ENCODE measurements at regions not wholly inside any gene's neighbourhood (a gene's known extent, or its start where the extent isn't known, plus 50 kb on each side); places are given as distances from the start of the nearest gene placed in this dataset.

DNA sequence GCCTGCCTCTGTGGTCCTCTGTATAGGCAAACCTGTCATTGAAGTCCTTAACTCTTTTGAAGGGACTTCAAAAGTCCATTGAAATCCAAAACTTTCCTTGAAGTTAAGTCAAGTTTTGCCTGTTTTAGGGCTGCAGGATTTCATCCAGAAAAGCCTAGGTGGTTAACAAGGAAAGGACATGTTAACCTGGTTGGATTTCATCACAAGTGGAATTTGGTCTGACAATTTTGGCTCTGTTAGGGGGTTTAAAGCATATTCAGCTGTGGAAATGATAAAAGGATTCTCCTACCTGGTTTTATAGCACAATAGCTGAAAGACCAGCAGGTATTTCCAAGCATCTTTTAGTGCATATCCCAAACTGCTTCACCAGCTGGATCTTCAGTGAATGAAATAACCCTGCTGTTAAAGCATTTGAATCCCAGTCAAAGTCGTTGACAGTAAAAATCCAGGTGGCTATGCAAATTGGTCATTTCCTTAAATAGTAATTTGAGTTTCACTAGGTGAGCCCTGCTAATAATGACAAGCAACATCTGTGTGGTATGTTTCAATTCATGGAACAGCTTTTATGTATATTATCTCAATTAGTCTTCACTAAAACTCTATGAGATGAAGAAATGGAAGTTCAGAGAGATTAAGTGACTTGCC, 400.5 kb downstream of the ETNK1 start:
- Histone ChIP-seq H3K36me3 (ENCODE audit: control insufficient read depth in 4 of 4, insufficient read depth in 3 of 4, low read depth in 1 of 4, low read length in 3 of 4) (no peaks in the 10 kb centered on the region), H3K4me3 (ENCODE audit: low read depth in 1 of 3, low read length in 3 of 3) (no peak overlapping the region), H3K27ac (ENCODE audit: low read depth in 1 of 2, low read length in 2 of 2) (peak overlapping the region in 1 of 2 donors; percentile 41), H3K9ac (ENCODE audit: low read depth in 1 of 2, low read length in 2 of 2) (no peak overlapping the region), H3K4me1 (ENCODE audit: control insufficient read depth in 4 of 4, insufficient read depth in 4 of 4, low read length in 3 of 4) (peaks cover 0 to 9% (median 5%) of the 10 kb centered on the region in 4 donors), H3K9me3 (ENCODE audit: control insufficient read depth in 4 of 4, low read length in 3 of 4) (no peaks in the 10 kb centered on the region), H3K27me3 (ENCODE audit: control insufficient read depth in 4 of 4, insufficient read depth in 4 of 4, low read length in 3 of 4) (no peaks in the 10 kb centered on the region)
- TF ChIP-seq HNF4A (conservative IDR thresholded peaks at IDR 0.05): peak; percentile 16 to 56
- TF ChIP-seq EGR1 (IDR thresholded peaks at IDR 0.05; ENCODE audit: low read depth in 2 of 2): no peak
- TF ChIP-seq RXRA (IDR thresholded peaks at IDR 0.05): peak in 1 of 2 donors; percentile 10
- TF ChIP-seq, protein P1, sequence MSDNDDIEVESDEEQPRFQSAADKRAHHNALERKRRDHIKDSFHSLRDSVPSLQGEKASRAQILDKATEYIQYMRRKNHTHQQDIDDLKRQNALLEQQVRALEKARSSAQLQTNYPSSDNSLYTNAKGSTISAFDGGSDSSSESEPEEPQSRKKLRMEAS (IDR thresholded peaks at IDR 0.05): no peak
- TF ChIP-seq TAF1 (conservative IDR thresholded peaks at IDR 0.05): no peak
- no peak for TF ChIP-seq SP1 (IDR thresholded peaks at IDR 0.05)
- no peak for TF ChIP-seq YY1 (IDR thresholded peaks at IDR 0.05)
- WGBS: 67% methylated on average over 1 of the region's 1 CpG
- DNase-seq (ENCODE audit: low spot score): no peak

DNA sequence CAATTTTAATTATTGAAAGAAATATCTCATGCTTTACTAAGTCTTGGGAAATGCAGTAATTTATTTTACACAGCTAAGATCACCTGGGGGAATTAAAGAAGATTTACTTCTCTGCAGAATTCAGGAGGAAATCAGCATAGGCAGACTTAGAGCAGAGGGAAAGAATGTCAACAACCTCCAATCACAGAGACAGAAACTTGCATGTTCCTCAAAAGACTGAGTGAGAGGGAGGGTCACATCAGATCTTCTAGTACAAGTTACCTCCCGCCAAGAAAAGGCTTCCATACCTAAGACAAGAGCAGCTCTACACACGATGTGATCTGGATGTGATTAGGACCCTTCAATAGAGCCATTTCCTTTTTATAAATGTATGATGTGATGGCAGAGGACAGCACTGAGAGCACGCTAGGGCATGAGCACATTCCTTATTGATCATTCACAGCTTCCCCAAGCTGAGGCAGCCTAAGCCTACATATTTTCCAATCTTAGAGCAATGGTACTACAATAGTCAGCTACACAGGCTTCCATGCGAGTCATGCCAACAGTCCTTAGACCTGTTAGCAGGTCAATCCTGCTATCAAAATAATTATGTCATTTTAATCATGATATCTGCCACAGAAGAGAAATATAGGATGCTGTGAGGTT, 403.3 kb downstream of the ETNK1 start:
- WGBS: 80% methylated on average over 4 of the region's 4 CpGs
- H3K27me3 ChIP-seq (ENCODE audit: control insufficient read depth in 4 of 4, insufficient read depth in 4 of 4, low read length in 3 of 4): no peaks in the 10 kb centered on the region
- TF ChIP-seq FOXA1 (IDR thresholded peaks at IDR 0.05) (no peak), EGR1 (IDR thresholded peaks at IDR 0.05; ENCODE audit: low read depth in 2 of 2) (no peak), FOXA2 (IDR thresholded peaks at IDR 0.05) (no peak), JUND (IDR thresholded peaks at IDR 0.05) (no peak), RXRA (IDR thresholded peaks at IDR 0.05) (no peak), SP1 (IDR thresholded peaks at IDR 0.05) (no peak), TAF1 (conservative IDR thresholded peaks at IDR 0.05) (no peak), RAD21 (IDR thresholded peaks at IDR 0.05) (no peak), GABPA (IDR thresholded peaks at IDR 0.05 in 1 of 2, conservative IDR thresholded peaks at IDR 0.05 in 1 of 2) (no peak), HNF4A (conservative IDR thresholded peaks at IDR 0.05) (no peak)
- TF ChIP-seq, protein P2, sequence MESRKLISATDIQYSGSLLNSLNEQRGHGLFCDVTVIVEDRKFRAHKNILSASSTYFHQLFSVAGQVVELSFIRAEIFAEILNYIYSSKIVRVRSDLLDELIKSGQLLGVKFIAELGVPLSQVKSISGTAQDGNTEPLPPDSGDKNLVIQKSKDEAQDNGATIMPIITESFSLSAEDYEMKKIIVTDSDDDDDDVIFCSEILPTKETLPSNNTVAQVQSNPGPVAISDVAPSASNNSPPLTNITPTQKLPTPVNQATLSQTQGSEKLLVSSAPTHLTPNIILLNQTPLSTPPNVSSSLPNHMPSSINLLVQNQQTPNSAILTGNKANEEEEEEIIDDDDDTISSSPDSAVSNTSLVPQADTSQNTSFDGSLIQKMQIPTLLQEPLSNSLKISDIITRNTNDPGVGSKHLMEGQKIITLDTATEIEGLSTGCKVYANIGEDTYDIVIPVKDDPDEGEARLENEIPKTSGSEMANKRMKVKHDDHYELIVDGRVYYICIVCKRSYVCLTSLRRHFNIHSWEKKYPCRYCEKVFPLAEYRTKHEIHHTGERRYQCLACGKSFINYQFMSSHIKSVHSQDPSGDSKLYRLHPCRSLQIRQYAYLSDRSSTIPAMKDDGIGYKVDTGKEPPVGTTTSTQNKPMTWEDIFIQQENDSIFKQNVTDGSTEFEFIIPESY (IDR thresholded peaks at IDR 0.05): no peak
- TF ChIP-seq, protein P3, sequence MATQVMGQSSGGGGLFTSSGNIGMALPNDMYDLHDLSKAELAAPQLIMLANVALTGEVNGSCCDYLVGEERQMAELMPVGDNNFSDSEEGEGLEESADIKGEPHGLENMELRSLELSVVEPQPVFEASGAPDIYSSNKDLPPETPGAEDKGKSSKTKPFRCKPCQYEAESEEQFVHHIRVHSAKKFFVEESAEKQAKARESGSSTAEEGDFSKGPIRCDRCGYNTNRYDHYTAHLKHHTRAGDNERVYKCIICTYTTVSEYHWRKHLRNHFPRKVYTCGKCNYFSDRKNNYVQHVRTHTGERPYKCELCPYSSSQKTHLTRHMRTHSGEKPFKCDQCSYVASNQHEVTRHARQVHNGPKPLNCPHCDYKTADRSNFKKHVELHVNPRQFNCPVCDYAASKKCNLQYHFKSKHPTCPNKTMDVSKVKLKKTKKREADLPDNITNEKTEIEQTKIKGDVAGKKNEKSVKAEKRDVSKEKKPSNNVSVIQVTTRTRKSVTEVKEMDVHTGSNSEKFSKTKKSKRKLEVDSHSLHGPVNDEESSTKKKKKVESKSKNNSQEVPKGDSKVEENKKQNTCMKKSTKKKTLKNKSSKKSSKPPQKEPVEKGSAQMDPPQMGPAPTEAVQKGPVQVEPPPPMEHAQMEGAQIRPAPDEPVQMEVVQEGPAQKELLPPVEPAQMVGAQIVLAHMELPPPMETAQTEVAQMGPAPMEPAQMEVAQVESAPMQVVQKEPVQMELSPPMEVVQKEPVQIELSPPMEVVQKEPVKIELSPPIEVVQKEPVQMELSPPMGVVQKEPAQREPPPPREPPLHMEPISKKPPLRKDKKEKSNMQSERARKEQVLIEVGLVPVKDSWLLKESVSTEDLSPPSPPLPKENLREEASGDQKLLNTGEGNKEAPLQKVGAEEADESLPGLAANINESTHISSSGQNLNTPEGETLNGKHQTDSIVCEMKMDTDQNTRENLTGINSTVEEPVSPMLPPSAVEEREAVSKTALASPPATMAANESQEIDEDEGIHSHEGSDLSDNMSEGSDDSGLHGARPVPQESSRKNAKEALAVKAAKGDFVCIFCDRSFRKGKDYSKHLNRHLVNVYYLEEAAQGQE (IDR thresholded peaks at IDR 0.05): no peak
- TF ChIP-seq, protein P1 (IDR thresholded peaks at IDR 0.05): no peak
- TF ChIP-seq, protein P4, sequence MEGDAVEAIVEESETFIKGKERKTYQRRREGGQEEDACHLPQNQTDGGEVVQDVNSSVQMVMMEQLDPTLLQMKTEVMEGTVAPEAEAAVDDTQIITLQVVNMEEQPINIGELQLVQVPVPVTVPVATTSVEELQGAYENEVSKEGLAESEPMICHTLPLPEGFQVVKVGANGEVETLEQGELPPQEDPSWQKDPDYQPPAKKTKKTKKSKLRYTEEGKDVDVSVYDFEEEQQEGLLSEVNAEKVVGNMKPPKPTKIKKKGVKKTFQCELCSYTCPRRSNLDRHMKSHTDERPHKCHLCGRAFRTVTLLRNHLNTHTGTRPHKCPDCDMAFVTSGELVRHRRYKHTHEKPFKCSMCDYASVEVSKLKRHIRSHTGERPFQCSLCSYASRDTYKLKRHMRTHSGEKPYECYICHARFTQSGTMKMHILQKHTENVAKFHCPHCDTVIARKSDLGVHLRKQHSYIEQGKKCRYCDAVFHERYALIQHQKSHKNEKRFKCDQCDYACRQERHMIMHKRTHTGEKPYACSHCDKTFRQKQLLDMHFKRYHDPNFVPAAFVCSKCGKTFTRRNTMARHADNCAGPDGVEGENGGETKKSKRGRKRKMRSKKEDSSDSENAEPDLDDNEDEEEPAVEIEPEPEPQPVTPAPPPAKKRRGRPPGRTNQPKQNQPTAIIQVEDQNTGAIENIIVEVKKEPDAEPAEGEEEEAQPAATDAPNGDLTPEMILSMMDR (IDR thresholded peaks at IDR 0.05; ENCODE audit: low read depth, low read length, missing input control): no peak
- no peak overlapping the region for H3K4me3 ChIP-seq (ENCODE audit: low read depth in 1 of 3, low read length in 3 of 3)
- no peak overlapping the region for H3K27ac ChIP-seq (ENCODE audit: low read depth in 1 of 2, low read length in 2 of 2)
- no peak overlapping the region for H3K9ac ChIP-seq (ENCODE audit: low read depth in 1 of 2, low read length in 2 of 2)
- H3K4me1 ChIP-seq (ENCODE audit: control insufficient read depth in 4 of 4, insufficient read depth in 4 of 4, low read length in 3 of 4): peaks cover 0 to 9% (median 7%) of the 10 kb centered on the region in 4 donors
- no peaks in the 10 kb centered on the region for H3K36me3 ChIP-seq (ENCODE audit: control insufficient read depth in 4 of 4, insufficient read depth in 3 of 4, low read depth in 1 of 4, low read length in 3 of 4)
- no peak for DNase-seq (ENCODE audit: low spot score)
- H3K9me3 ChIP-seq (ENCODE audit: control insufficient read depth in 4 of 4, low read length in 3 of 4): no peaks in the 10 kb centered on the region

Measured in liver (tissue), 8 donors.